GM19455 (cell line): ENCODE measurements at regions not wholly inside any gene's neighbourhood (a gene's known extent, or its start where the extent isn't known, plus 50 kb on each side); places are given as distances from the start of the nearest gene placed in this dataset.
"Not testable (repeated sequence)": the region's sequence is repeated elsewhere in the genome, so short reads cannot be mapped to it uniquely, and the experiment has no call there.

Experiments
- ATAC-seq: cut with Tn5 transposase; IDR thresholded peaks from one replicate; pipeline ENCODE4 v1.9.1; 2021; ENCODE audit not compliant: unreplicated experiment

DNA sequence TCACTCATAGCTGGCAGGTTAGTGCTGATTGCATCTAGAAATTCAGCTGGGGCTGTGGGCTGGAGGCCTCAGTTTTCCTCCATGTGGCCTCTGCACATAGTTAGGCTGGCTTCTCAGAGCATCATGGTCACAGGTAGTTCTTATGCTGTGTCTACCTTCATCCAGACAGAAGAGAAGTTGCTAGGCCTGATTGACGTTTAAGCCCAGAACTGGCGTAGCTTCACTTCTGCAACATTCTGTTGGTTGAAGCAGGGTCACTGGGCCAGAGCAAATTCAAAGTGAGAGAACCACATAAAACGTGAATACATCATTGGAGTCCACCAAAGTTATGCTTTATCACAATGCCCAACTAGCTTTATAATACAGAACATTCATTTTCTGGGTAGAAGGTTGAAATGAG is 116.0 kb downstream of the SPP2 start:
- ATAC-seq, result no peak

DNA sequence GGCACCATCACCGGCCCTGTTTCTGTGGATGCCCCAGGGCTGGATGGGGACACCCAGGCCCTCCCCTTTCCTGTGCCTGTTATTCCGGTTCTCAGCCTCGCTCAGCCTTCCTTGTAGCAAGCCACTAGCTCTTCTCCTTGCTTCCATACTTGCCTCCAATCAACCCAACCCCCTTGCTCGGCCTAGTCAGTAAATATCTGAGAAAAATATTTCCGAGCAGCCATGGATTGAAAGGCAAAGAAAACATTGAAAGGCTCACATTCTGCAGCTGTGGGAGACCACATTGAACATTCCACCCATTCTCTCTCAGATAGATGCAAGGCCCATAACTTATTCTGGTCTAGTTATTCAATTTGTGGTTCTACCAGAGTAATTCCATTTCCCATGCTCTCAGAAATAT is 114.9 kb downstream of the SPP2 start:
- ATAC-seq, result no peak

DNA sequence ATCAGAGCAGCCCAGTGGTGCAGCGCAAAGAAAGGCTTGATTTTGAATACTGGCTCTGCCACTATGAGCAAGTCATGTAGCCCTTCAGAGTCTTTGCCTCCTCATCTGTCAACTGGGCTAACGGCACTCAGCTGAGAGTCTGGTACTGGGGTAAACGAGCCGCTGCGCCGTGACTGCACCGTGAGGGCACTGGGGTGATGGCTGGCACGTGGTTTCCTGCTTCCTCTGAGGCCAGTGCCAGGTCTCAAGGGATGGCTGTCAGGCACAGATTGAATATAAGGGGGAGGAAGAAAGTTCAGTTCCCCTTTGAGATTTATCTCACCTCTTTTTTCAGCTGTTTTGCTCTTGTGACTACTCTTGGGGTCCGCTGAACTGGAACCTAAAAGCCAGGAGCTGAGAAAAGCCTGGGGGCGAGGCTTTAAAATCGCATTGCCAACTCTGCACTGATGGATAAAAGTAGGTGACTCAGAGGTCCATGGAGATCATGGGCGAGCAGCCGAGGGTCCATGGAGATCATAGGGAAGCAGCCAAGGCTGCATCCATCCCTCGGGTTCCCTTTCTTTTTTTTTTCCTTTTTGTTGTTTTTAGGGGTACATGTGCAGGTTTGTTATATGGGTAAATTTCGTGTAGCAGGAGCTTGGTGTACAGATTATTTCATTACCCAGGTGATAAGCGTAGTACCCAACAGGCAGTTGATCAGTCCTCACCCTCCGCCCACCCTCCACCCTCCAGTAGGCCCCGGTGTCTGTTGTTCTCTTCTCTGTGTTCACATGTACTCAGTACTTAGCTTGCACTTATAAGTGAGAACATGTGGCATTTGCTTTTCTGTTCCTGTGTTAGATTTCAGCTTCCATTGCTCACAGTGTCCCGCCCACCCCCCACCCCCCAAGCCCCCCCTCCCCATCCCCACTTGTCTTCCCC is 114.3 kb downstream of the SPP2 start:
- no peak for ATAC-seq

DNA sequence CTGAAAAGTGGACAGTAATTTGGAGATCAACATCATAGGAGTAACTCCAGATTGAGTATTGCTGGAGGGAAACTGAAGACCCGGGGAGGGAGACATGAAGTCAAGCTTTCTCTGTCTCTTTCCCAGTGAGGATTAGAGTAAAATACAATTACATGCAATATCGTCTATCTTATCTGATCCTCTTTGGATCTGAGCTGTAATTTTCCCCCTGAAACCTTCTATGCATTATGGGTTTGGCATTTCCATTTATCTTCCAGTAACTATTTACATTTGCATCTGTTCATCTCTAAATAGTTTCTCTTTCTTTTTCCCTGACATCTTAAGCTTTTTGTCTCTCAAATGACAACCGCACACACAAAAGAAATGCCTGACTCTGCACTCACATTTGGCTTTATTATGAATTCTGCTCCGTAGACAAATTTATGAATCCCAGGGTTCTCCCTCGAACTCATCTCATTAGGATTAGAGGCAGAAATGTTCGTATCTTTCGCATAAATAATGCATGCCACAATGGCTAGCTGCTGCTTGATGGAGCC is 113.1 kb downstream of the SPP2 start:
- no peak for ATAC-seq

DNA sequence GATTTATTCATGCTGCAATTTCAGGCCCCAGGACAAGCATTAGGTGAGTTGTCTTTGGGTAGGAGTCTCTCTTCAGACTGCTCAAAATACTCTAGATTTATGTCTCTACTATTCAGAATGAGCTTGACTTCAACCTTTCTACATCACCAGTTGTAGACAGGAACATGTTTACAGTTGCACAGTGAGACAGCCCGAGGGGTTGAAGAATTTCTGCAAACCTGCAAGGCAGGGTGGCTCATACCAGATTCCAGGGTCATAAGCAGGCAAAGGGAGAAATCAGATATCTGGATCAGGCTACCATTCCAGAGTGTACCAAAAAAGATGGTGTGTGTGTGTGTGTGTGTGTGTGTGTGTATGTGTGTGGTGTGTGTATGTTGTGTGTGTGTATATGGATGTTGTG is 112.4 kb downstream of the SPP2 start:
- no peak for ATAC-seq

DNA sequence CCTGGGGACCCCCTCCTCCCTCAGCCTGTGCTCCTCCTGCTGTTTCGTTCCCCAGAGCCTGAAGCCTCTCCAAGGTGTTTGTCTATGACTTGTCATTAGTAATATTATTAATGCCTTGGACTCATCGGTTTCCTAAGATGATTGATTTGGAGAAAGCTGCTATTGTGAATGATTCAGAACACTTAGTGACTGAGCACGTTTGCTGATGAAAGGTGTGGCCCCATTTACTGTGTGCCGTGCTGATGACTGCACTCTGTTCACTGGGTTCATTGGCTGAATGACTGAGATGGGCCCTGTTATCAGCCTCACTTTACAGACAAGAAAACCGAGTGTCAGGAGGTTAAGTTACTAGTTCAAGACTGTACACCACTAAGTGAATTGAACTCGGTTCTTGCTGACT is 111.4 kb downstream of the SPP2 start:
- no peak for ATAC-seq

DNA sequence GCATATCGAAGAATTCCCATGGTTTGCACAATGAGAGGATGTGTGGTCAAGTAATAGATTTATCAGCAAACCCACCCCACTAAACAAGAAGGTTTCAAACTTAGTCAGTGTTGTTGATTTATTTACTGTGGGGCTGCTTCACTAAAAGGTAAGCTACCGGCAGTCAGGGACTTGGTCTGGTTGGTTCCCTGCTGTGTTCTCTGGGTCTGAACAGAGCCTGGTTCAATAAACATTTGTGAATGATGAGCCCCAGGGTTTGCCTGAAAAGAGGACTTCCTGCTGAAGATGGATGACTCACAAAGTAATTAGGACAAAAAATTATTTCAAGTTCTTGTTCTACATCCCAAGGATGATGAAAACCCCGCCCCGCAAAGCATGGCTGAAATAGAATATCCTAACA is 108.3 kb downstream of the SPP2 start:
- ATAC-seq, result no peak

DNA sequence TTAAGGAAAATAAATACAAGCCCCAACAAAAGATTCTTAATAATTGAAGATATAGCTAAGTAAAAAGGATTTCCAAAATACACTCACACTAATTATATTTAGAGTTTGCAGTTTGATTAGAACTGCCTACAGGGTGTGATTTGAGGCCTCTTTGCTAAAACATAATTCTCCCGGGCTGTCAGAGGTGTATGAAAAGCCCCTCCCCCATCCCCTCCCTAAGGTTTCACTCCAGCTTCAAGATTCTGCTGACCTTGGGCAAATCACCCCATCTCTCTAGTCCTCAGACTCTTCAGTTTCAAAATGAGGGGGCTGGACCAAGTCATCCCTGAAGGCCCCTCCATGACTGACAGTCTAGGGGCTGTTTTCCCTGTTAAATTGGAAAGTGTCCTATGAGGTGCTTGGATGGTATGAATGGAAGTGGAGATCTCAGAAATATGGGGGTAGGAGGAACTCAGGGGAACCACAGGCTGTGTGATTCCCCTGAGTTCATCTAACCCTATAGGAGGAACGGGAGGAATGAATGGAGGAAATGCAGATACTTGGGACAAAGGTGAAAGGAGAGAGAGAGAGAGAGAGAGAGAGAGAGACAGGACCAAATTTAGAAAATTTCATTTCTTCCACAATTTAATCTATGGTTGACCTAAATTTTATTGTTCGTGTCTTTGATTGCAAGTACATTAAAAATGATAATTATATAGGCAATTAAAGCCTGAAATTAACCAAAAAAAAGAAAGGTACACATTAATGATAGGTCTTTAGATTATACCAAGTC is 107.5 kb downstream of the SPP2 start:
- ATAC-seq, result no peak

DNA sequence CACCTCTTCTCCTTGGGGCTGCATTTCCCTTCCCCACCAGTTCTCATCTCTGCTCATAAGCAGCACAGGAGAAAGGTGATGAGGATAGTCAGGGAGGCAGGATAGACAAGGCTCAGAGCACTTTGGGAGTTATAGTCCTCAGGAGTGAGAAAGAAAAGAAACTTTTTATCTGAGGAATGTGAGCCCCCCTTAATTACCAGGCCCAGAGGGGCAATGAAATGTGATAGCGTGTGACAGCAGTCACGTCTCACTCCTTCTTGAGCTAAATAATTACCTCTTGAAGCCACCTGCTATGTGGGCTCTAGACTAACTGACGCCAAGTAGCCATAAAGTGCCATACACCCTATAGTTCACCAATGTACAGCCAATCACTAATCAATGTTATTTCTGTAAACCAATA is 105.8 kb downstream of the SPP2 start:
- no peak for ATAC-seq

DNA sequence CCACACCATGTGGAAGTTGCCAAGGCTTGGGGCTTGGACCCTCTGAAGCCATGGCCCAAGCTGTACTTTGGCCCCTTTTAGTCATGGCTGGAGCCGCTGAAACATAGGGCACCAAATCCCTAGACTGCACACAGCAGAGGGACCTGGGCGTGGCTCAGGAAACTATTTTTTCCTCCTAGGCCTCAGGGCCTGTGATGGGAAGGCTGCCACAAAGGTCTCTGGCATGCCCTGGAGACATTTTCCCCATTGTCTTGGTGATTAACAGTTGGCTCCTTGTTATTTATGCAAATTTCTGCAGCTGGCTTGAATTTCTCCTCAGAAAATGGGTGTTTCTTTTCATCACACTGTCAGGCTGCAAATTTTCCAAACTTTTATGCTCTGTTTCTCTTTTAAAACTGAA is 102.3 kb downstream of the SPP2 start:
- not testable (repeated sequence) for ATAC-seq

DNA sequence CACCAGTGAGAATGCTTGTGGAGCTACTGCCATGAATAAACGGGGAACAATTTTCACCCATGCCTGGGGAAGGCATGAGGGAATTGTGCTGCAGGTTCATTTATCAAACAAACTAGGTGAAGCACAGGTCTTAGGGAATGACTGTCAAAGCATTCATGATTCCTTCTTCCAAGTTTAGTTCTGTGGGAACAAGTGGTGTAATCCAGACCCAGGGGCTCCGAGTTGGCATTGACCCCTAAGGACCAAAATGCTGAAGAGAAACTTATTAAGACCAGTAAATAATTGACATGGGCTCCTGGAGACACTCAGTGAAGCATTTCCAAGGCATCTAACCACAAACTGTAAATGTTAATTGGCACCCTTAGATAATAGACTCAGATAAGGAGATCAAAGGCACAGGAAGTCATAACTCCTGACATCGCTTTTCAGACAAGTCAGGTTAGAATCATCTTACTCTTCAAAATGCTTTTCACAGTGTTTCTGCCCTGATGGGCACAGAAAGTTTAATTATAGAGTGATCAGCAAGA is 96.9 kb downstream of the SPP2 start:
- ATAC-seq, result no peak

DNA sequence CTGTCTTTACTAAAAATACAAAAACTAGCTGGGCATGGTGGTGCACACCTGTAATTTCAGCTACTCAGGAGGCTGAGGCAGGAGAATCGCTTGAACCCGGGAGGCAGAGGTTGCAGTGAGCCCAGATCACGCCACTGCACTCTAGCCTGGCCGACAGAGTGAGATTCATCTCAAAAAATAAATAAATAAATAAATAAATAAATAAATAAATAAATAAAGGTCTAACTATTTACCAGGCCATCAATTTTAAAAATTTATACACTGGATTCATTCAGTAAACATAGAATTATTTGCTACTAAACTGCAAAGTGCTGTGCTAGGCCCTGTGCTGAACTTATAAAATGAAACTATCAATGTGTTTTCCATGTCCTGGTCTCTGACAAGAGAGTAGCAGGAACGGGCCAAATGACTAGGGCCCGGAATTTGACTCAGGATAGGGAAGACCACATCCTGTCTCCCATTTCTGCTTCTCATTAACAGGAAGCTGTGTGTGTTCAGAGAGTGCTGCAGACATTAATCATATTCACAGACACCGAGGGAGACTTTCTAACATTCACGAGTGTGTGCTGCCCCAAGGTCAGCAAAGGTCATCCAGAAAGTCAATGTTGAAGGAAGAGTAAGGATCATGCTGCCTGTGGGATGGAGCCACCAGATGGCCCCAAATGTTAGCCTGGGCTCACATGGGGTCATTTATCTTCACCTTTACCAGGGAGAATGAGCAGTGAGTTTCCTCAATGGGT is 95.8 kb downstream of the SPP2 start:
- no peak for ATAC-seq

DNA sequence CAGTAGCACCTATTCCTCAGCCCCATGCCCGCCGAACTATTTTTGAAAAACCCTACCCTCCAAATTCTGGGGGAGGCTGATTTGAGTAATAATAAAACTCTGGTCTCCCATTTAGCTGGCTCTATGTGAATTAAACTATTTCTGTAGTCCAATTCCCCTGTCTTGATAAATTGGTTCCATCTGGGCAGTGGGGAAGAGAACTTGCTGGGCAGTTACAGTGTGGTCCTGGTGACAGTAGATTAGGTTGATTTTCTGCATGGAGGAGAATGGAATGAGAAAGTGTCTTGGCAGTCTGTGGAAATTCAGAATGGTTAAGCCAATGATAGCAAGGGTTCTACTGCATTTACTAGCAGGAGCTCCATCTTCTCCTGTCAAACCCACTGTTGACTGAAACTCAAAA is 95.0 kb downstream of the SPP2 start:
- no peak for ATAC-seq

DNA sequence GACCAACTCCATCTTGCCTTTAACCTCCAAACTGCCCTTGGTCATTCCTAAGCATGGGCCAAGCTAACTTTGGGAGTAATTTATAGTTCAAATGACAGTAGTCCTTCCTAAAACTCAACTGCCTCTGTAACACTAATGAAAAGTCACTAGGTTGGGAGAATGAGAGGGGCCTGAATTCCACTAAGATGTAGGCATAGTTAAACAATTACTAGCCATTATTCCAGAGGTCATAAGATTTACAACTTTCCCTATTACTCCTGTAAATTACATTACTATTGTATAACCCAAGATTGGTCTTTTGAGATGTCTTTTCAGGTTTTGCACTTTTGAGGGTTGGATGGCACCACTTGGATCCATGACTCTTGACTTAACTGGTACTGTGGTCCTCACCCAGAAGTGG is 94.6 kb downstream of the SPP2 start:
- ATAC-seq, result no peak

DNA sequence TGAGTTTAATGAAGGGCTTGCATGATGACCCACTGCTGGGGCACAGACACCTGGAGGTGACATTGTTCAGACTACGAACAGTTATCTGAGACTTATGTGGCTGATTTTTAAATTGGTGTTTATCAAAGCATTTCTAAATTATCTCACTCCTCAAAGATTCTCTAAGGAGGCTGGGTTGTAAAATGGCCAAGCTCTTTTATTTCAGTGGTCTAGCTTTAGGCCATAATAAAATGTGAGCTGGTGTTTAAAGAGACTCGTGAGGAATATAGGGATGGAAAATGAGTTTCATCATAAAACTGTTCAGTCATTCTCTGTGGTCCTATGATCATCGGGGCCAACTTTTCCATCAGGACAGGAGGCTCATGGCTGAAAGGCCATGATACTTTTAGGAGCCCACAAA is 93.4 kb downstream of the SPP2 start:
- no peak for ATAC-seq

DNA sequence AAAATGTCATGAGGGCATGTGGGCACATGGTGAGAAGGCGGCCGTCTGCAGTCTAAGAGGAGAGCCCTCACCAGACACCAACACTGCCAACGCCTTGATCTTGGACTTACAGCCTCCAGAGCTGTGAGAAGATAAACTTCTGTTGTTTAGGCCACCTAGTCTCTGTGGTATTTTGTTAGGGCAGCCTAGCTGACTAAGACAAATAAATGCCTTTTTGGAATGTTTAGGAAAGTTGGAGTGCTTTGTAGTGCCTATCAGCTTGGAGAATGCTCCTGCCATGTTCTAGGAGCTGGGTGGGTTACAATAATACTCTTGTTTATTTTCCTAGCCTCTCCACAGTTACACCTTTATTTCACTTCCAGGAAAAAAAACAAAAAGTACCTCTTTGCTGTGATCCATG is 92.0 kb downstream of the SPP2 start:
- no peak for ATAC-seq

DNA sequence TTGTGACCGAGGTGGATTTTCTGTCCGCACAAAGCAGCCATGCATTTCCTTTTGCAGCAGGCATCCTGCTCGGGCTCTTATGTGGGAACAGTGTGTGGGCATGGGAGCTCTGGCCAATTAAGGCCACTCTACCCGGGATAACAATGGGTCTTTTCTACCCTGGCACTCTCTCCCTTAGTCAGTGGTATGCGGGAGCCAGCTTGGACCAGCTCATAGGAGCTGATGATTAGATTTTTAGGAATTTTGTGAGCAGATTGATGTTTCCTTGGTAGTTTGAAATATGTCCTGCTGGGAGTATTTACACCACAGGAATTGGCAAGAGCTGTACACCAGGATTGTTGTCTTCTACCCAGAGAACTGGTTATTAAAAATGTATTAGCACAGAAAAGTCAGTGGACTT is 89.3 kb downstream of the SPP2 start:
- no peak for ATAC-seq

DNA sequence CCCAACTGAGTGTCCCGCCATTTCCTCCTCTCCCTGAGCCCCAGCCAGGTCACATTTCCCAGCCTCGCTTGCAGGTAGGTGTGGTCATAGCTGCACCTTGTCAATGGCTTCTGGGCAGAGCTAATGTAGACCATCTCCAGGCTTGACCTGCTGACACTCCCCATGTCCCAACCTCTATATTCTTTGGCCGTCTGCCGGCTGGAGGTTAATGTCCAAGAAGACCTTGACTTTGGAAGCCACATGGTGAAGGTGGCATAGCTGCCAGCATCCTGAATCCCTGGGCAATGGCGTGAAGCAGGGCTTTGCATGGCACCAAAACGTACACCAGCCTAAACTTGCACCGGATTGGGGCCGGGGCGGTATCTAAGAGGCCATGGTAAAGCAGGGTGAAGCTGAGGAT is 88.3 kb downstream of the SPP2 start:
- no peak for ATAC-seq

DNA sequence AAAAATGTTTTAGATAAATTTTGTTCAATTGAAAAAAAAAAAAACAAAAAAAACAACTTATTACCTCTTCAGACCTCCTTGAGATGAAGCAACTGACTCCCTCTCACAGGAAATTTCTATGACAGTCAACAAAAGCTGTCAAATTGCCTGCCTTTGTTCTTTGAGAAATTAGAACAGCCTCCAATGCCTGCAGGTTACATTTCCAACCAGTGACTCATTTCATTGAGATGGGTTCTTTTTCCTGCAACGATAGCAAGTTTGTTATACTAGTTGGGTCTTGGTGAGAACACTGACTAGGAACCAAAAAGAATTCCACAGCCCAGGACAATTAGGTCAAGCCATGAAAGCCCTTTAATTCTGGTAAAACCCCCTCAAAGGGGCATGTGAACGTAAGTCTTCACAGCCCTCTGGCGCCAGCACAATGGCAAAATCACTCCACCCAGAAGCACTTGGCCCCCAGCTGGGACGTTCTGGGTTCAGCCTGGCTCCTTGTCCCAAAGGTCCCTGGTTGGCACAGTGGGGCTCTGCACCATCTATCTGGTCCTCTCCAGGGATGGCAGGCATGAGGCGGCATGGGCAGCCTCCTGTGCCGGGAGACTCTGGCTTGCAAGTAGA is 87.0 kb downstream of the SPP2 start:
- ATAC-seq, result no peak

DNA sequence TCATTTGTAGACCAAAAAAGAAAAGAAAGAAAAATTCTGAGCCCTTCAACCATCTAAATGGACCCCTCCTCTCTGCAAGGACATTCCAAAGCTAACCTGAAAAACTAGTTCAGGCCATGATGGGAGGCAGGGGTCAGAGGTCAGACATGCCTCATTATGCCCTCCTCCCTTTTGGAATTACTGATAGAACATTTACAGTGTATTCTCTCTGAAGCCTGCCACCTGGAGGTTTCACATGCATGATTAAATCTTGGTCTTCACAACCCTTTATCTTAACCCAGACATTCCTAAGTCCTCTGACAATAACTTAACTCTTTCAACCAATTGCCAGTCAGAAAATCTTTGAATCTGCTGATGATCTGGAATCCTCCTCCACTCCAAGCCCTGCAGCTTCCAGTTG is 86.0 kb downstream of the SPP2 start:
- no peak for ATAC-seq

DNA sequence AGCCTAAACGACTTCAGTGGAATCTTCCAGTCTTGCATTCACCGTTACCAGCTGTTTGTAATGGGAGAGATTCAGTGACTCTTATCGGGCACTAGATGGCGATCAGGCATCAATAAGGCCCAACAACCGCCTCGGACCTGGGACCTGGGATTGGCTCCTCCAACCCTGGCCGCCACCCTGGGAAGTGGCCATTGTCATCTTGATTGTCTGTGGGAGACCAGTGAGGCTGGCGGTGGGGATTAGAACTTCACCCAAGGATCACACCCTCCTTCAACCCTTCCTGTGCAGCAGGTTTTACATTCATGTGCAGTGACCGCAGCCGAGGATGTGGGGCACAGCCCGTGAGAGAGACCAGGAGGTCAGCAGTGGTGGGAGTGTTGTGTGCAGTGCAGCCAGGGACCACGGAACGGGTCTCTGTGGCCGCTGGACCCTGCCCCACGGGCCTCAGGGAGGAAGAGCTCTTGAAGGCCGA is 85.3 kb downstream of the SPP2 start:
- ATAC-seq, result peak; percentile 68
